G401 (cell line): ENCODE measurements at regions not wholly inside any gene's neighbourhood (a gene's known extent, or its start where the extent isn't known, plus 50 kb on each side); places are given as distances from the start of the nearest gene placed in this dataset.

Source experiments
- DNase-seq: peaks from one replicate; pipeline ENCODE4 v3.0.0-alpha.2; 2015; ENCODE audit warnings: low spot score
- in situ Hi-C: cut with HindIII; loops from 2 replicates; pipeline ENCODE4 v1.10.0; 2016; ENCODE audit warnings: low sequenced_read_pairs, mixed read lengths

DNA sequence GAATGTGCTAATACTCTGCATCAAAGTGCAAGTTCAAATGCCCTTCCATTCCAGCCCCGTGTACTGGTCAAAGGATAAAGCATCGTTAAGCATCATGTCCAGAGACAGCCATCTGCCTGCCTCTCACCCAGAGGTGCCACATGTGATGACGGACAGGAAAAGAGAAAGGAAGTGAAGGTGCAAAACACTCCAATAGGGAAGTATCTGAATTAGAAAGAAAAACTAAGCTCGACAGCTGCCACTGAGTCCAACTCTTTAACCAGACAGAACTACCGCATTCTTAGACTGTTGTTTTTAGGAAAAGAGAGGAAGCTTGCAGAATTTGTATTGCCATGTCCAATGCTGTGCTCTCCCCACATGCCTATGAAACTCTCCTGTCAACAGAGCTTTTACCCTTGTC lies 465.0 kb upstream of the SOX5 start:
- in situ Hi-C loops, result no loop called here
- DNase-seq, result no peak

DNA sequence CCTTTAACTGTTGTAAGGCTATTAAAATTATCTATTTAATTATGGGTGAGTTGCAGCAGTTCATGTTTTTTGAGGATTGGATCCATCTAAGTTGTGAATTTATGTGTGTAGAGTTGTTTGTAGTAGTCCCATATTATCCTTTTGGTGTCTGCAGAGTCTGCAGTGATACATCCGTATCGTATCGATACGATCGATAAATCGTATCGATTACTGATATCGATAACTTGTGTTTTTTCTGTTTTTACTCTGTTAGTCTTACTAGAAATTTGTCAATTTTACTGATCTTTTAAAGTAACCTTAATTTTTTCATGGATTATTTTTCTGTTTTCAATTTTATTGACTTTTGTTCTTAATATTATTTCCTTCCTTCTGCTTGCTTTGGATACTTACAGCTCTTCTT lies 462.5 kb upstream of the SOX5 start:
- in situ Hi-C loops, result no loop called here
- no peak for DNase-seq

DNA sequence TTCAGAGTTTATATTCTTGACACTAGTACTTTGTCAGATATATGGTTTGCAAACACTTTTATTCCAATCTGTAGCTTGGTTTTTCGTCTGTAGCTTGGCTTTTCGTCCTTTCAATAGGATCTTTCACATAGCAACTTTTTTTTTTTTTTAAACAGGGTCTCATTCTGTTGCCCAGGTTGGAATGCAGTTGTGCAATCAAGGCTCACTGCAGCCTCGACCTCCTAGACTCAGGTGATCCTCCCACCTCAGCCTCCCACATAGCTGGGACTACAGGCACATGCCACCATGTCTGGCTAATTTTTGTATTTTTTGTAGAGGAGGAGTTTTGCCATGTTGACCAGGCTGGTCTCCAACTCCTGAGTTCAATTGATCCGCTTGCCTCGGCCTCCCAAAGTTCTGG lies 460.4 kb upstream of the SOX5 start:
- no peak for DNase-seq
- in situ Hi-C loops, result no loop called here

DNA sequence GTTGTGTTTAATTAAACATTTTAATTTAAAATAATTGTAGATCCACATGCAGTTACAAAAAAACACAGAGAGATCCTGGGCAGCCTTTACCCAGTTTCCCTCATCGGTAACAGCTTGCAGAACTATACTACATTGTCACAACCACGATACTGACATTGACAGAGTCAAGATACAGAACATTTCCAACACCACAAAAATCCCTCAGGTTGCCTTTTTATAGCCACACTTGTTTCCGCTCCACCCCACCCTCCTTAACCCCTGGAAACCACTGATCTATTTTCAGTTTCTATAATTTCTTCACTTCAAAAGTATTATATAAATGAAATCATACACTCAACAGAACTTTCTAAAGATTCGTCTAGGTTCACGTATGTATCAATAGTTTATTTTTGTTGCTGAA lies 458.8 kb upstream of the SOX5 start:
- DNase-seq, result no peak
- in situ Hi-C loops, result no loop called here

DNA sequence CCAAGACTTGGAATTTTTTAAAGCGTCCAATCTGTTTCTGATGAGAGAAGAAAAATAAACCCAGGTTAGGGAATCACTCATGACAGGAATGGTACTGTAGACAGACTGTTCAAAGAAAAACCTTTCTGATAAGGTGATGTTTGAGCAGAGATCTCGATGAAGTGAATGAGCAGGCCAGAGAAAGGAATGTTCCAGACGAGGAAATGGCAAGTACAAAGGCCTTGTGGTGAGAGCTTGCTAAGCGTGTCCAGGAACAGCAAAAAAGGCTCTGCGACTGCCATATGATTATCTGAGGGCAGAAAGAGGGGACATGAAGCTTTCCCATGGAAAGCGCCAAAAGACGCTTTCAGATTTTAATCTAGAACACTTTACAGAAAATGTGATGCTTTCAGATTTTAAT lies 458.4 kb upstream of the SOX5 start:
- in situ Hi-C loops, result no loop called here
- DNase-seq, result no peak

DNA sequence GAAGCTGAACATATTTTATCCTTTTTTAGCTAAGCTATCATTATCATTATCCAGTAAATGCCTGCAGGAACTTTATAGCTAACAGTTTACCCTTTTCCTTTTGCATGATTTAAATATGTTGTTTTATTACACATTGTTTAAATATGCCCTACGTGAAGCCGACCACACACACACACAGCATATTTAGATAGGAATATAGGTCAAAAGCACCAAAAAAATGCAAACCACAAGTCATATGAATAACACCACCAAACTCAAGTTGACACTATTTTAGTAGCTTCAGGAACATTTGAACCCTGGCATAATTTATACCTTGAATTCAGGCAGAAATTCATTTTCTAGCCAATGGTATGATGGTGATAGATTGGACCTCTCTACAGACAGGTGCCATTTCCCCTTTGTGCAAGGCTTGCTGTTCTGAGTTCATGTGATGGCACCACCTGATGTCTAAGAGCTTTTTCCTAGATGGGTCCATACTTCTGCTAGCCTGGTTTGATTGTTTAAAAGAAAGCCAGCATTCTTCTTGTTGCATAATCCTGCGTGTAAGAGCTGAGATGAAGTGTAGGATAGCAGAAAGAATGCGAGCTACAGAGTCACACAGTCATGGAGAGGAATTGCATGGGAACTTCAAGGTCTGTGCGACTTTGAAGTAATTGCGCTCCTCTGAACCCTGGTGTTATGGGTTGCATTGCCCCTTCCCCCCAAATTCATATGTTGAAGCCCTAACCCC lies 454.8 kb upstream of the SOX5 start:
- in situ Hi-C loops, result no loop called here
- DNase-seq, result no peak

DNA sequence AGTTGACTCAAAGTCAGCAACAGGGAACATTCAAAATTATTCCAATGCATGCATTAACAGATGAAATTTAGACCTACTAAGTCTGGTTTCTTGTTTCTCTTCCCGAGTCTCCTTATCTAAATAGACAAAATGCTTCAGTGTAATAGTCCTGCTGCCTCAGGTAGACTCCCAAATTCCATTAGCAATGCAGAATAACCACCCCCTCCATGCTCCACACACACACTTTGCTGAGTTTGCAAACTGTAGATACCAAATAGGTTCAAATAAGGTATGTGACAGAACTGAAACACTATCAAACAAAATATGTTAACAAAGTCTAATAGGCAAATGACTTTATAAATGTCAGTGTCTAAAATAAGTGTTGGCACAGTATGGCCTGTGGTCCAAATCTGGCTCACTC lies 451.1 kb upstream of the SOX5 start:
- in situ Hi-C loops, result no loop called here
- no peak for DNase-seq

DNA sequence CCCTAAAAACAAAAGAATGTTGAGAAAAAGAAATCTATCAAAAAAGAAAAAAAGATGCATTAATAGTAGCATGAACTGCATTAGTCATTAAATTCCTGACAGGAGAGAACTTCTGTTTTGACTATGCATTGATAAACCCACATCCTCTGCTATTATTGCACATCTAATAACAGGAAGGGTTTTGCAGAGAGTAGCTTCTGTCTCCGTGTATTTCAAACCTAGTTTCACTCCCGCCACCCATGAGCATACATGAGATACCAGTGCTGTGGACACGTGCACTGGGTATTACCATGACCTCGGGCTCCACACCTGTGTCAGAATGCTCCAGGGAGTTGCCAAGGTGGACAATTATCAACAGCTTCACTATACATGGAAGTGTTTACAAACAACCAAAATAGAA lies 449.1 kb upstream of the SOX5 start:
- in situ Hi-C loops, result no loop called here
- DNase-seq, result no peak

DNA sequence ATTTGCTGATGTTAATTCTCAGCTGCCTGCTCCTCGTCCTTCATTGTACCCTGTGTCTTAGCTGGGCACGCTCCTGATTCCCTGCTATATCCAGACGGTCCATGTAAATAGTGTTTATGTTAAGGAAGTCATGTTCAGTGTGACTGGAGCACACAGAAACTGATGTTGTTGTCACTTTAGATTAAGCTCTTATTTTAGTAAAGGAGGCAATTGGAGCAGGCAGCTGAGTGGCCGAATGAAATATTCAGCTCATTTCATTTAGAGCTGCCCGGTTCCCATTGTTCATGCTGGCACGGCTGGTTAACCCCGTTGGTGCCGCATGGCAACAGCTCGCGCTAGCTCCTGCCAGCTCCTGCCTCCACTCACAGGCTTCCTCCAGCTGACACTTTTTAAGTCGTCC lies 446.8 kb upstream of the SOX5 start:
- peak; percentile 8 for DNase-seq
- in situ Hi-C loops, result no loop called here

DNA sequence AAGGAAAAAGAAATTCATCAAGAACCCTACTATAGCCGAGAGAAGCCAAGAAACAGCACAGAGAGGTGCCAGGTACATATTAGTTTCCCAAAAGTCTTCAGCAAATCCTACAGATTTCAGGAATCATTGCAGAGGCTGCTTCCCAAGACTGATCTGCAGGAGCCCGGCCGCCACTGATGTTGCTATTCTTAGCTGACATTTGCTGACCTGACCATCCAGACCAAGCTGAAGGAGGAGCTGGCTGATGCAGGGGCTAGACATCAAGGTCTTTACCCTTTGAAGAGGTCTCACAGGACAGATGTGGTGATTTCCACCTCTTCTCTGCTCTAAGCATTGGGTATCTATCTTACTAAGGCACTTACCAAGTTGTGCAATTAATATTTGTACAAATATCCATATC lies 444.8 kb upstream of the SOX5 start:
- in situ Hi-C loops, result no loop called here
- no peak for DNase-seq

DNA sequence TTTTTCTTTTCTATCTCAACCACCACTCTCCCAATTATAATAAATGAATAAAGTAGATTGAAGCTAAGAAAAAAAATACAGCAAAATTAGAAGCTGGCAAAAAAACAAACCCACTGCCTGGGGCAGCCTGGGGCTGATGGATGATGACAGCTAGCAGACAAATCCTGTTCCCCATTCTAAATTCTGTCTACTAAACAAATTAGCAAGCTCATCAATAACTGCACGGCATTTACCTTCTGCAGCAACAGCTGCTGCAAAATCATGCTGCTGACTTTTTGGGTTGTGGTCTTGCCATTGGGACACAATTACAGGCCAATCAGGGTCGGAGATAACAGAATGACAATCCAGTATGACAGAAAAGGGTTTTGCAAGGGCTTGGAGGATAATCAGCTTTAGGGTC lies 443.6 kb upstream of the SOX5 start:
- no peak for DNase-seq
- in situ Hi-C loops, result no loop called here

DNA sequence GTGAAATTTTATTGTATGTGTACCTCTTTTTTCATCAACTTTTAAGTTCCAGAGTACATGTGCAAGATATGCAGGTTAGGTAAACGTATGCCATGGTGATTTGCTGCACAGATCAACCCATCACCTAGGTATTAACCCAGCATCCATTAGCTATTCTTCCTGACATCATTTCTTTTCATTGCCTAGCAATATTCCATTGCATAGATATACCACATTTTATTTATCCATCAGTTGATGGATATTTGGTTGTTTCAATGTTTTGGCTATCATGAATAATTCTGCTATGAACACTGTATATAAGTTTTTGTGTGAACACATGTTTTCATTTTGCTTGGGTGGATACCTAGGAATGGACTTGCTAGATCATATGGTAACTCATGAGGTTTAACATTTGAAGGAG lies 439.9 kb upstream of the SOX5 start:
- DNase-seq, result no peak
- in situ Hi-C loops, result no loop called here

DNA sequence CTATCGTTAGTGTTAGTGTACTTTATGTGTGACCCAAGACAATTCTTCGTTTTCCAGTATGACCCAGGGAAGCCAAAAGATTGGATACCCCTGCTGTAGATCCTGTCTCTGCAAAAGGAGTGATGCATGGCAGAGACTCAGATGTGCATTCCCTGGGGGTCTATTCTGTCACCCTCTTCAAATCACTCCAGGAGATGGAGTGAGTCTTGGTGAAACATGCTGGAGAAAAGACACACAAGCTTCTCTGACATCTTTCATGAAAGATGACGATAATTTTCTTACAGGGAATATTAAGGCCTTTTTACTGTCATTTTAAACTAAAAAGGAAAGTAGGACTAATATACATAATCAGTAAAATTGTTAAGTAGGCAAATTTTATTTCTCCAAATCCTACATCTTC lies 437.9 kb upstream of the SOX5 start:
- no peak for DNase-seq
- in situ Hi-C loops, result no loop called here

DNA sequence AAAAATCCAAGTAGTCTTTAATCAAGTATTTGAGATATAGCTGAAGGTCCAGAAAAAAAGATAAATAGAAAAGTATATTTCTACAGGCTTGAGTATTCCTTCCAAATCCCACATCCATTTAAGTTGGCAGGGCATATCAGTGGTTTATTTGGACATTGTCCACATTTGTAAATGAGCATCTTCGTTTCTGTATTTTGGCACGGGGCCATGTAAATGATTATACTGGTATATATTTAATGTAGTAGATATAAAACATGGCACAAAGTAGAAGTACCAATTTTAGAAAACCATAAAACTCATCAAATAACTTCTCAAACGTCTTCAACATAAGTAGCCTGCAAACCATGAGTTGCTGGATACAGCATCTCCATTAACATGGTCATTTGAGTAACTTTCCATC lies 437.4 kb upstream of the SOX5 start:
- no peak for DNase-seq

DNA sequence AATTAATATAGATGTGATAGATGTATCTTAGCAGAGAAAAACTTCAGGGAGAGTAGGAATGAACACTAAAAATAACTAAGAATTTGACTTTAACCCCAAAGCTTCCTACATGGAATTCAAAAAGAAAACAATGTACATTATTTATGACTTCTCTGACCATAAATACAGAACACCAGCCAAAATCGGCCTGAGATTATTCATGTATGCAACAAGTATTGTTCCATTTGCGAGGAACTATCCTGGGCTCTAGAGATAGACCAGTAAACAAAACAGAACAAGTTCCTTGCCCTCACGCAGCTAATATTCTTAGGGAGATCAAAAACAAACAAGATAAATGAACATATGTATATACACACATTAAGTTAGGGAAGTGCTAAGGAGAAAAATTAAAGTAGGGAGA lies 432.3 kb upstream of the SOX5 start:
- no peak for DNase-seq
- in situ Hi-C loops, result no loop called here

More for the DNA sequence above, 437.4 kb upstream of the SOX5 start:
- in situ Hi-C loops, result no loop called here

DNA sequence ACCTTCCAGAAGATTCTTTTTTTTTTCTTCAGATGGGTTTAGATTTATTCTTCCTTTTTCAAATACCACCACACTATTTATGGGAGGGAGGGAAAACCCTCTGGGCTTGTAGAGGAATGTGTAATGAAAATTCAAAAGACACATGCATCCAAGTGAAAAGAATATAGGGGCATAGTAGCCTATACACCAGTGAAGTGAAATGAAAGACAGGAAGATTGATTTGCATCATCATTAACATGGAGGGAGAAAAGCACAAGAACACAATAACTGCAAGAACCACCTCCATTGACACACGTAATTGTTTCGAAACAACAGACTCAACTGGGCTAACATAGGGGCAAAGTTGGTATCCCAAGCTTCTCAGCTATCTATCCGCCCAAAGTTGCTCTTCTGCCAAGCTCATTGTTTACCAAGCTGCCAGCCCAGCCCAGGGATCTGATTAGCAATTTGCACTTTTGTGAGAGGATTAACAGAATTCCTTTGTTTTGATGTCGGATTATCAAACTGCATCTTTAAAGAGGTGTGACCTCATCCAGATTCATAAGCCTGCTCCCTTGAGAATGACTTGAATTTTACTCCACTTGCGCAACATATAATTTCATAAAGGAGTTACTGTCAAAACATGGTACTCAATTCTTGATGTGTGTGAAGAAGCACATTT lies 430.5 kb upstream of the SOX5 start:
- DNase-seq, result no peak
- in situ Hi-C loops, result no loop called here

DNA sequence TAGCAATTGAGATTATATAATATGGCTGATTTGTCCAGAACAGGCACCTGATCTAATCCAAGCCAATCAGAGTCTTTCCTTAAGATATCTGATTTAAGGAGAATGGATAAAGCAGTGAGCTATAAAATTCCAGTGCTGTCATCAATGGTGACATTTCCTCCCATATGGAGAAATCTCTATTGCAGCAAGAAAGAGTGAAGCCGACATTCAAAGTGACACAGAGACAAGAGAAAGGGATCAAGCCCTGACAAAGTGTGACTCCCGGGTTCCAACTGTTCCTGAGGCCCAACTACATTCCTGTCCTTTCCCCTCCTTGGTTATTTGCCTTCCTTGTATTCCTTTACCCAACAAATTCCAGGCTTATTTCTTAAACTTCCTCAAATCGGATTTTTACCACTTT lies 430.0 kb upstream of the SOX5 start:
- no peak for DNase-seq
- in situ Hi-C loops, result no loop called here

DNA sequence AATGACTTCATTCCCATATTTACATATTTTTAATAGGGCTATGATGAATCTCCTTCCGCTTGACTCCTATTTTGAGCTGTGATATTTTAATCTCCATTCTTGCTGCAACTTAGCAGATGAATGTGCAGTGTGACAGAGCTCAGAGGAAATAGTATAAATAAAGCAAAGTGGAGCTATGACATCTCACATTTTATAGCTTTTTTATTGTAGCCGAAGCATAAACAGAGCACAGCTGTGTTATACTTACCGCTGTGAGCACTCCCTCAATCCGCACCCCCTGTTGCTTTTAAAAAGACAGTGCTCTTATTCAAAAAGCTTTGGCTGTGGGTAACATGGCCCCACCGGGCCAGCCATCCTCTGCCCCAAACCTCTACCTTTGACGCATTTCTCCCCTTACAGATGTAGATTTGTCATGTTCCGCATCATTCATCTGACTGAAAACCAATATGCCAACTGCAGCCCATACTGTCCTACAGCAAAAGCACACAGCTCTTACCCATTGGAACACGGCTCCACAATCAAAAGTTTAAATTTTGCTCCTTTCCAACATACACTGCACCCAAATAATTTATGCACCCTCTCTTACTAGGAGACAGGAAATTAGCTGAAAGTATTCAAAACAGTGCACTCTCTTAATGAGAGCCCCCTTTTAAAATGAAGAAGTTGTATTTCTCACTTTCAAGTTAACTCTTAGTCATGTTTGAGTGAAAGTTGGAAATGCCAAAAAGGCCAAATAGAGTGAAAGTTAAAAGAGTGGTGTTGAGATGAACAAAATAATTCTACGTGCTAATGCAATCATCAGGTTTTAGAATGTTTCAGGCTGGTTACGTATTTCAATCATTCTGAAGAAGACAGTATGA lies 429.3 kb upstream of the SOX5 start:
- in situ Hi-C loops, result no loop called here
- no peak for DNase-seq

DNA sequence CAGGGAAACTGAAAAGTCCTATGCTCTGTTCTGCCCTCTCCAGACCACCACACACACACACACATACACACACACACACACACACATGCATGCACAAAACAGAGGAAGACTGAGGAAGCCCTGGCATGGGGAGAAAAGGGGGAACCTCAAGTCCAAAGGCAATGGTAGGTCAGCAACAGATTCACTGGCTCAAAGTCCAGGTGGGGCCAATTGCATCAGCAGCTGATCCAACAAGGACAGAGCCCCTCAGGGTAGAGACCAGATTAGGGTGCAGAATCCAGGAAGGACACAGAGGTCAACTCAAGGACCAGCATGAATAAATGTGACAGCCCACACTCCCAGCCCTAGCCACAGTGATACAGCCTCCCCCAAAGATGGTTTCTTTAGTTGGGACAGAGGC lies 425.0 kb upstream of the SOX5 start:
- in situ Hi-C loops, result no loop called here
- no peak for DNase-seq

DNA sequence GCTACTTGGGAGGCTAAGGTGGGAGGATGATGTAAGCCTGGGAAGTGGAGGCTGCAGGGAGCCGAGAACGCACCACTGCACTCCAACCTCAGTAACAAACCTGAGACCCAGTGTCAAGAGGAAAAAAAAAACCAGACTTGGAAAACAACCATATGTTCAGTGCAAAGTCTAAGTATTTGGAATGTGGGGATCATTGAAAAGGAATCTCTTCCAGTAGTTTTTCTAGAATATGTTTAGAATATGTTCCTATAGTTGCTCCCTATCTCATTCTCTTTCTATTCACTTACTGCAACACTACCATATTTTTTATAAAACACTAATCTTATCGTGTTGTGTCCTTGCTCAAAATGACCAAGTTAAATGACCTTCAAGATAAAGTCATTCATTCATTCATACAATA lies 423.5 kb upstream of the SOX5 start:
- in situ Hi-C loops, result no loop called here
- DNase-seq, result no peak
